HG03439 (cell line): ENCODE measurements at regions not wholly inside any gene's neighbourhood (a gene's known extent, or its start where the extent isn't known, plus 50 kb on each side); places are given as distances from the start of the nearest gene placed in this dataset.
"Not testable (repeated sequence)": the region's sequence is repeated elsewhere in the genome, so short reads cannot be mapped to it uniquely, and the experiment has no call there.

Experiments used
- ATAC-seq: cut with Tn5 transposase; IDR thresholded peaks from one replicate; pipeline ENCODE4 v1.9.1; 2021; ENCODE audit warnings: mild to moderate bottlenecking, moderate library complexity; ENCODE audit not compliant: unreplicated experiment

GRCh38 chr3:190995156-190995555, 132.7 kb upstream of the GMNC start:
- no peak for ATAC-seq

- no peak for ATAC-seq
Measured at GRCh38 chr3:190990898-190991297, 128.4 kb upstream of the GMNC start.

- ATAC-seq = no peak
Measured at GRCh38 chr3:190989218-190989617, 126.7 kb upstream of the GMNC start.

- ATAC-seq = no peak
Measured at GRCh38 chr3:190988102-190988501, 125.6 kb upstream of the GMNC start.

- no peak for ATAC-seq
Measured at GRCh38 chr3:190984502-190985244, 122.2 kb upstream of the GMNC start.

- no peak for ATAC-seq
Measured at GRCh38 chr3:190983875-190984274, 121.4 kb upstream of the GMNC start.

- no peak for ATAC-seq
Measured at GRCh38 chr3:190973771-190974170, 111.3 kb upstream of the GMNC start.

GRCh38 chr3:190972840-190973270, 110.4 kb upstream of the GMNC start:
- ATAC-seq = no peak

- ATAC-seq = no peak
Measured at GRCh38 chr3:190972196-190972595, 109.7 kb upstream of the GMNC start.

GRCh38 chr3:190970560-190970959, 108.1 kb upstream of the GMNC start:
- no peak for ATAC-seq

- ATAC-seq = no peak
Measured at GRCh38 chr3:190968616-190969015, 106.1 kb upstream of the GMNC start.

GRCh38 chr3:190964931-190965330, 102.4 kb upstream of the GMNC start:
- not testable (repeated sequence) for ATAC-seq

GRCh38 chr3:190959077-190959476, 96.6 kb upstream of the GMNC start:
- ATAC-seq = no peak

GRCh38 chr3:190941694-190942260, 79.3 kb upstream of the GMNC start:
- ATAC-seq = no peak

GRCh38 chr3:190934616-190935015, 72.1 kb upstream of the GMNC start:
- not testable (repeated sequence) for ATAC-seq

GRCh38 chr3:190926619-190927018, 64.1 kb upstream of the GMNC start:
- no peak for ATAC-seq

- ATAC-seq = no peak
Measured at GRCh38 chr3:190912736-190913135, 50.2 kb upstream of the GMNC start.
